Suprapubic skin (tissue), 3 donors: ENCODE measurements at regions not wholly inside any gene's neighbourhood (a gene's known extent, or its start where the extent isn't known, plus 50 kb on each side); places are given as distances from the start of the nearest gene placed in this dataset.

Experiments used
- POLR2A ChIP-seq, 2 donors: fragments of 450-650 bp; IDR thresholded peaks; one replicate each; pipeline ENCODE4 v1.6.1; 2017; ENCODE audit warnings: antibody characterized with exemption in 2 of 2, mild to moderate bottlenecking in 2 of 2, moderate library complexity in 2 of 2
- TF ChIP-seq, protein P1 (sequence below), 2 donors: fragments of 200-600 bp in 1 of 2; fragments of 450-650 bp in 1 of 2; sonication (generic) in 1 of 2; IDR thresholded peaks; one replicate each; pipeline ENCODE4 v1.5.1; 2016 to 2019; ENCODE audit warnings: antibody characterized with exemption in 2 of 2, mild to moderate bottlenecking in 1 of 2, moderate library complexity in 1 of 2

DNA sequence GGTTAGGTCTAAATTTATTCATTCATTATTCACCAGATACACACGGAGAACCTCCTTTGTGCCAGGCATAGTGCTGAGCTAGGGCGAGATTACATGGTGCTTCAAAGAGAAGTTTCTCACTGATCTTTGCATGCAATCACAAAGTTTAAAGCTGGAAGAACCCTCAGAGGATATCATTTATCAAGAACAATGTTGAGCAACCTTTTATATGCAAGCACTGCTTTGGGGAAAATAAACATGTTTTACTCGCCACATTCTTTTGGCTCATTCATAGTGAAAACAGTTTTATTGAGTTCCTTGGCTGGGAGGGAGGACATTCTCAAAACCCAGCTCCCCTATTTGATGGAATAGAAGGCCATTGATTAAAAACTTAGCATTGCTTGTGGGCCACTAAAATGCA is 49.8 kb upstream of the XYLT1 start:
- TF ChIP-seq, protein P1, sequence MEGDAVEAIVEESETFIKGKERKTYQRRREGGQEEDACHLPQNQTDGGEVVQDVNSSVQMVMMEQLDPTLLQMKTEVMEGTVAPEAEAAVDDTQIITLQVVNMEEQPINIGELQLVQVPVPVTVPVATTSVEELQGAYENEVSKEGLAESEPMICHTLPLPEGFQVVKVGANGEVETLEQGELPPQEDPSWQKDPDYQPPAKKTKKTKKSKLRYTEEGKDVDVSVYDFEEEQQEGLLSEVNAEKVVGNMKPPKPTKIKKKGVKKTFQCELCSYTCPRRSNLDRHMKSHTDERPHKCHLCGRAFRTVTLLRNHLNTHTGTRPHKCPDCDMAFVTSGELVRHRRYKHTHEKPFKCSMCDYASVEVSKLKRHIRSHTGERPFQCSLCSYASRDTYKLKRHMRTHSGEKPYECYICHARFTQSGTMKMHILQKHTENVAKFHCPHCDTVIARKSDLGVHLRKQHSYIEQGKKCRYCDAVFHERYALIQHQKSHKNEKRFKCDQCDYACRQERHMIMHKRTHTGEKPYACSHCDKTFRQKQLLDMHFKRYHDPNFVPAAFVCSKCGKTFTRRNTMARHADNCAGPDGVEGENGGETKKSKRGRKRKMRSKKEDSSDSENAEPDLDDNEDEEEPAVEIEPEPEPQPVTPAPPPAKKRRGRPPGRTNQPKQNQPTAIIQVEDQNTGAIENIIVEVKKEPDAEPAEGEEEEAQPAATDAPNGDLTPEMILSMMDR (IDR thresholded peaks at IDR 0.05), result no peak
- TF ChIP-seq POLR2A (IDR thresholded peaks at IDR 0.05), result no peak
